A172 (cell line): ENCODE measurements at regions not wholly inside any gene's neighbourhood (a gene's known extent, or its start where the extent isn't known, plus 50 kb on each side); places are given as distances from the start of the nearest gene placed in this dataset.

Source experiments
- DNase-seq: peaks from one replicate; pipeline ENCODE4 v3.0.0-alpha.2; 2015; ENCODE audit warnings: low spot score

GRCh38 chr4:28221536-28221935 is 1360.9 kb downstream of the STIM2 start:
- no peak for DNase-seq

- DNase-seq: peak; percentile 25
These were observed 1364.4 kb downstream of the STIM2 start for GRCh38 chr4:28225050-28225449.

- DNase-seq: no peak
These were observed 1365.2 kb downstream of the STIM2 start for GRCh38 chr4:28225689-28226353.

GRCh38 chr4:28226962-28227361 is 1366.3 kb downstream of the STIM2 start:
- DNase-seq: no peak

- DNase-seq: no peak
These were observed 1367.1 kb downstream of the STIM2 start for GRCh38 chr4:28227764-28228163.

- peak; percentile 10 for DNase-seq
These were observed 1368.2 kb downstream of the STIM2 start for GRCh38 chr4:28228561-28229491.

GRCh38 chr4:28232376-28232775 is 1371.7 kb downstream of the STIM2 start:
- no peak for DNase-seq

GRCh38 chr4:28232951-28233350 is 1372.3 kb downstream of the STIM2 start:
- no peak for DNase-seq

- DNase-seq: no peak
These were observed 1373.1 kb downstream of the STIM2 start for GRCh38 chr4:28233724-28234123.

GRCh38 chr4:28238876-28239275 is 1378.2 kb downstream of the STIM2 start:
- no peak for DNase-seq

GRCh38 chr4:28241021-28241420 is 1380.4 kb downstream of the STIM2 start:
- DNase-seq: no peak

GRCh38 chr4:28247805-28248204 is 1387.2 kb downstream of the STIM2 start:
- no peak for DNase-seq

GRCh38 chr4:28248269-28248668 is 1387.6 kb downstream of the STIM2 start:
- DNase-seq: no peak

- no peak for DNase-seq
These were observed 1390.0 kb downstream of the STIM2 start for GRCh38 chr4:28250646-28251045.

- DNase-seq: no peak
These were observed 1391.2 kb downstream of the STIM2 start for GRCh38 chr4:28251831-28252230.

GRCh38 chr4:28254003-28254402 is 1393.4 kb downstream of the STIM2 start:
- no peak for DNase-seq

GRCh38 chr4:28256295-28256694 is 1395.7 kb downstream of the STIM2 start:
- DNase-seq: no peak

GRCh38 chr4:28259951-28260350 is 1399.3 kb downstream of the STIM2 start:
- no peak for DNase-seq

- no peak for DNase-seq
These were observed 1406.5 kb downstream of the STIM2 start for GRCh38 chr4:28267166-28267565.

- DNase-seq: no peak
These were observed 1408.8 kb downstream of the STIM2 start for GRCh38 chr4:28269426-28269825.

- DNase-seq: no peak
These were observed 1417.3 kb downstream of the STIM2 start for GRCh38 chr4:28277931-28278330.

- DNase-seq: no peak
These were observed 1418.0 kb downstream of the STIM2 start for GRCh38 chr4:28278676-28279075.

GRCh38 chr4:28279249-28279648 is 1418.6 kb downstream of the STIM2 start:
- no peak for DNase-seq
